Peyer's patch (tissue), 4 donors: ENCODE measurements at regions not wholly inside any gene's neighbourhood (a gene's known extent, or its start where the extent isn't known, plus 50 kb on each side); places are given as distances from the start of the nearest gene placed in this dataset.

Experiments used
- DNase-seq, 3 donors: peaks; one replicate each; pipeline ENCODE4 v3.0.0-alpha.2; 2017 to 2019
- H3K27ac ChIP-seq, 4 donors: fragments of 200-600 bp; sonication (generic); one replicate each; pipeline ENCODE4 v1.5.1; 2016 to 2019
- H3K27me3 ChIP-seq, 2 donors: fragments of 200-600 bp; sonication (generic); one replicate each; pipeline ENCODE4 v1.5.1; 2019
- H3K36me3 ChIP-seq, 3 donors: fragments of 200-600 bp; sonication (generic); one replicate each; pipeline ENCODE4 v1.5.1; 2016 to 2019
- H3K4me1 ChIP-seq, 4 donors: fragments of 200-600 bp; sonication (generic); one replicate each; pipeline ENCODE4 v1.5.1; 2016 to 2019
- H3K4me3 ChIP-seq, 4 donors: fragments of 200-600 bp; sonication (generic); 1 replicate in 3 of 4; 2 replicates in 1 of 4; pipeline ENCODE4 v1.5.1; 2016 to 2019; ENCODE audit warnings: mild to moderate bottlenecking in 1 of 4
- H3K9me3 ChIP-seq, 4 donors: fragments of 200-600 bp; sonication (generic); one replicate each; pipeline ENCODE4 v1.5.1; 2016 to 2019; ENCODE audit warnings: mild to moderate bottlenecking in 1 of 4
- POLR2A ChIP-seq, 2 donors: fragments of 450-650 bp; IDR thresholded peaks; one replicate each; pipeline ENCODE4 v1.5.1; 2017; ENCODE audit warnings: antibody characterized with exemption in 2 of 2, mild to moderate bottlenecking in 2 of 2, moderate library complexity in 2 of 2
- TF ChIP-seq, protein P1 (sequence below), 6 experiments: fragments of 450-650 bp in 4 of 6; fragments of 200-600 bp in 2 of 6; sonication (generic) in 1 of 6; IDR thresholded peaks; one replicate each; pipeline ENCODE4 v1.5.1; 2017 to 2019; ENCODE audit warnings: antibody characterized with exemption in 6 of 6, mild to moderate bottlenecking in 3 of 6, moderate library complexity in 1 of 6

GRCh38 chr3:159660326-159660725, 328.3 kb upstream of the IL12A start:
- H3K4me3 ChIP-seq: no peak overlapping the region
- H3K27me3 ChIP-seq: no peaks in the 10 kb centered on the region
- TF ChIP-seq, protein P1, sequence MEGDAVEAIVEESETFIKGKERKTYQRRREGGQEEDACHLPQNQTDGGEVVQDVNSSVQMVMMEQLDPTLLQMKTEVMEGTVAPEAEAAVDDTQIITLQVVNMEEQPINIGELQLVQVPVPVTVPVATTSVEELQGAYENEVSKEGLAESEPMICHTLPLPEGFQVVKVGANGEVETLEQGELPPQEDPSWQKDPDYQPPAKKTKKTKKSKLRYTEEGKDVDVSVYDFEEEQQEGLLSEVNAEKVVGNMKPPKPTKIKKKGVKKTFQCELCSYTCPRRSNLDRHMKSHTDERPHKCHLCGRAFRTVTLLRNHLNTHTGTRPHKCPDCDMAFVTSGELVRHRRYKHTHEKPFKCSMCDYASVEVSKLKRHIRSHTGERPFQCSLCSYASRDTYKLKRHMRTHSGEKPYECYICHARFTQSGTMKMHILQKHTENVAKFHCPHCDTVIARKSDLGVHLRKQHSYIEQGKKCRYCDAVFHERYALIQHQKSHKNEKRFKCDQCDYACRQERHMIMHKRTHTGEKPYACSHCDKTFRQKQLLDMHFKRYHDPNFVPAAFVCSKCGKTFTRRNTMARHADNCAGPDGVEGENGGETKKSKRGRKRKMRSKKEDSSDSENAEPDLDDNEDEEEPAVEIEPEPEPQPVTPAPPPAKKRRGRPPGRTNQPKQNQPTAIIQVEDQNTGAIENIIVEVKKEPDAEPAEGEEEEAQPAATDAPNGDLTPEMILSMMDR (IDR thresholded peaks at IDR 0.05): no peak
- no peak for TF ChIP-seq POLR2A (IDR thresholded peaks at IDR 0.05)
- H3K9me3 ChIP-seq: no peaks in the 10 kb centered on the region
- H3K4me1 ChIP-seq: no peaks in the 10 kb centered on the region
- H3K27ac ChIP-seq: no peak overlapping the region
- DNase-seq: no peak
- H3K36me3 ChIP-seq: no peaks in the 10 kb centered on the region

GRCh38 chr3:159660901-159661300, 327.7 kb upstream of the IL12A start:
- H3K9me3 ChIP-seq: no peaks in the 10 kb centered on the region
- DNase-seq: no peak
- no peak overlapping the region for H3K4me3 ChIP-seq
- no peaks in the 10 kb centered on the region for H3K36me3 ChIP-seq
- no peaks in the 10 kb centered on the region for H3K4me1 ChIP-seq
- no peaks in the 10 kb centered on the region for H3K27me3 ChIP-seq
- TF ChIP-seq, protein P1 (IDR thresholded peaks at IDR 0.05): no peak
- no peak for TF ChIP-seq POLR2A (IDR thresholded peaks at IDR 0.05)
- H3K27ac ChIP-seq: no peak overlapping the region

DNA sequence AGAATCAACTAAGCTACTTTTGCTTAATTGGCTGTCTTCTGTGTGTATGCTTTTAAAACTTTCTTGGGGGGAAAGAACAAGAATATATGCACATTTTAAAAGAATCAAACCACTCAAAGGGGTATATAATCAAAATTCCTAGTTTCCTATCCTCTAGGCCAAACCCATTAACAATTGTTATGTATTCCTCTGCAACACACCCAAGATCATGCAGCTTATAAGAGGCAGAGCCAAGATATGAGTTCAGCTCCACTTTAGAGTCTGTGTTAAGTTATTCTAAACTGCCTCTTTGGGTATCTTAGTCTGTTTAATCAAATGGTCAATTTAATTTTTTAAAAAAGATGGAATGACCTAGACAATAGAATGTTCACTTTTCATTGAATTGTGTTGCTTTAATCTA, 326.1 kb upstream of the IL12A start:
- no peaks in the 10 kb centered on the region for H3K9me3 ChIP-seq
- H3K27ac ChIP-seq: no peak overlapping the region
- DNase-seq: no peak
- H3K4me3 ChIP-seq: no peak overlapping the region
- no peaks in the 10 kb centered on the region for H3K36me3 ChIP-seq
- TF ChIP-seq POLR2A (IDR thresholded peaks at IDR 0.05): no peak
- TF ChIP-seq, protein P1 (IDR thresholded peaks at IDR 0.05): no peak
- no peaks in the 10 kb centered on the region for H3K4me1 ChIP-seq
- no peaks in the 10 kb centered on the region for H3K27me3 ChIP-seq

DNA sequence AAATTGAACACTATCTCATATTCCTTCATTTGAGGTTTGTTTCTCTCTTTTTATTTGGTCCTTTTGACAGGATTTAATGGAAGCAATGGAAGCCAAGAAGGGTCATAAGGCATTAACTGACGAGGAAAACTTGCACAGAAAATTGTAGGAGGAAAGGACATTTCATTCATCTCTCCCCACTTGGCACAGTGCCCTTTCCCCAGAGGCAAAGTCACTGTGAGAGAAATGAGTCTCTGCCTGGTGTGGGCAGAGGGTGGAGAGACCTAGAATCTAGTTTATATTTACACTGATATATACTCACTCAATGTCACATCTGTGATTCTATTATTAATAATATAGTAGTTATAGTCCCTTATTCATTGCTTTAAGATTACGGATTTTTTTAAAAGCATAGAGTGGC, 324.6 kb upstream of the IL12A start:
- Histone ChIP-seq H3K27me3 (no peaks in the 10 kb centered on the region), H3K4me1 (no peaks in the 10 kb centered on the region), H3K4me3 (no peak overlapping the region), H3K9me3 (no peaks in the 10 kb centered on the region), H3K27ac (no peak overlapping the region), H3K36me3 (no peaks in the 10 kb centered on the region)
- TF ChIP-seq, protein P1 (IDR thresholded peaks at IDR 0.05): no peak
- TF ChIP-seq POLR2A (IDR thresholded peaks at IDR 0.05): no peak
- DNase-seq: no peak

DNA sequence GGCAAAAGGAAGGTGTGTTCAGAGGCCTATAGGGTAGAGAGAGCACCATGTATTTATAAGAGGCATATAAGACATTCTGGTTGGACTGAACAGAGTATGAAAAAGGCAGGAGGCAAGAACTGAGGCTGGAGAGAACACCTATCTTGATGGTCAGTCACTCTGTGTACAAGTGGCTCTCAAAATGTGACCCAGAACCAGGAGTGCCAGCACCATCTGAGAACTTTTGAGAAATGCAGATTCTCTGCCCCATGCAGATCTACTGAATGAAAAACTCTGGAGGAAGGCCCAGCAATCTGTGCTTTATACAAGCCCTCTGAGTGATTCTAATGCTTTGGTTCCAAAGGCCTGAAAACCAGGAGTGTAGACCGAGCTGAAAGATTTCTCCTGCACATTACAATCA, 324.0 kb upstream of the IL12A start:
- Histone ChIP-seq H3K4me3 (no peak overlapping the region), H3K9me3 (no peaks in the 10 kb centered on the region), H3K36me3 (no peaks in the 10 kb centered on the region), H3K27me3 (no peaks in the 10 kb centered on the region), H3K4me1 (no peaks in the 10 kb centered on the region), H3K27ac (no peak overlapping the region)
- no peak for DNase-seq
- no peak for TF ChIP-seq POLR2A (IDR thresholded peaks at IDR 0.05)
- TF ChIP-seq, protein P1 (IDR thresholded peaks at IDR 0.05): no peak

GRCh38 chr3:159667261-159667660, 321.4 kb upstream of the IL12A start:
- no peak for TF ChIP-seq POLR2A (IDR thresholded peaks at IDR 0.05)
- TF ChIP-seq, protein P1 (IDR thresholded peaks at IDR 0.05): no peak

More at GRCh38 chr3:159667261-159667660, 321.4 kb upstream of the IL12A start:
- Histone ChIP-seq H3K4me1 (no peaks in the 10 kb centered on the region), H3K4me3 (no peak overlapping the region), H3K36me3 (no peaks in the 10 kb centered on the region), H3K27me3 (no peaks in the 10 kb centered on the region), H3K9me3 (no peaks in the 10 kb centered on the region), H3K27ac (no peak overlapping the region)
- no peak for DNase-seq
